Upper lobe of left lung (tissue), 6 donors: ENCODE measurements at regions not wholly inside any gene's neighbourhood (a gene's known extent, or its start where the extent isn't known, plus 50 kb on each side); places are given as distances from the start of the nearest gene placed in this dataset.
"Not testable (repeated sequence)": the region's sequence is repeated elsewhere in the genome, so short reads cannot be mapped to it uniquely, and the experiment has no call there.

Experiments
- ATAC-seq, 2 donors: fragments of 200-7000 bp; cut with Tn5 transposase; one replicate each; pipeline ENCODE4 v1.9.1; 2022; ENCODE audit warnings: mild to moderate bottlenecking in 2 of 2, moderate library complexity in 2 of 2; ENCODE audit not compliant: low FRiP score in 2 of 2
- DNase-seq, 2 donors: peaks; one replicate each; pipeline ENCODE4 v3.0.0-alpha.2; 2019 to 2020
- H3K27ac ChIP-seq, 4 donors: fragments of 200-600 bp; sonication (generic); one replicate each; pipeline ENCODE4 v1.5.1; 2016 to 2019
- H3K27me3 ChIP-seq, 4 donors: fragments of 200-600 bp; sonication (generic); one replicate each; pipeline ENCODE4 v1.5.1; 2017 to 2019
- H3K36me3 ChIP-seq, 4 donors: fragments of 200-600 bp; sonication (generic); one replicate each; pipeline ENCODE4 v1.5.1; 2016 to 2019
- H3K4me1 ChIP-seq, 4 donors: fragments of 200-600 bp; sonication (generic); one replicate each; pipeline ENCODE4 v1.5.1; 2018 to 2019
- H3K4me3 ChIP-seq, 4 donors: fragments of 200-600 bp; sonication (generic); one replicate each; pipeline ENCODE4 v1.5.1; 2017 to 2019; ENCODE audit warnings: mild to moderate bottlenecking in 2 of 4, moderate library complexity in 1 of 4
- H3K9me3 ChIP-seq, 4 donors: fragments of 200-600 bp; sonication (generic); one replicate each; pipeline ENCODE4 v1.5.1; 2018 to 2019
- EP300 ChIP-seq, 4 donors: sonication (generic); formaldehyde crosslinking; IDR thresholded peaks; one replicate each; pipeline ENCODE4 v1.5.1; 2017; ENCODE audit warnings: antibody characterized with exemption in 4 of 4, control low read depth in 2 of 4
- POLR2A ChIP-seq, 4 donors: fragments of 450-650 bp; IDR thresholded peaks; one replicate each; pipeline ENCODE4 v1.5.1; 2016 to 2017; ENCODE audit warnings: antibody characterized with exemption in 4 of 4, mild to moderate bottlenecking in 2 of 4
- POLR2AphosphoS5 ChIP-seq, 2 donors: sonication (generic); formaldehyde crosslinking; IDR thresholded peaks; one replicate each; pipeline ENCODE4 v1.5.1; 2017; ENCODE audit warnings: antibody characterized with exemption in 2 of 2
- WGBS, 2 donors: methylation state at CpG; one replicate each; pipeline ENCODE4 v1.1.5; 2017 to 2018; 5-methylcytosine and 5-hydroxymethylcytosine counted together
- TF ChIP-seq, protein P1 (sequence below), 6 experiments: fragments of 450-650 bp in 4 of 6; fragments of 200-600 bp in 2 of 6; sonication (generic) in 2 of 6; IDR thresholded peaks; one replicate each; pipeline ENCODE4 v1.5.1; 2016 to 2019; ENCODE audit warnings: antibody characterized with exemption in 6 of 6
- donor health status: DM: no; HTN: no; CAD: no; lungs with moderate emphysema.
- donor health status: DM: no; HTN: yes; CAD: no; lungs with severe emphysema.

DNA sequence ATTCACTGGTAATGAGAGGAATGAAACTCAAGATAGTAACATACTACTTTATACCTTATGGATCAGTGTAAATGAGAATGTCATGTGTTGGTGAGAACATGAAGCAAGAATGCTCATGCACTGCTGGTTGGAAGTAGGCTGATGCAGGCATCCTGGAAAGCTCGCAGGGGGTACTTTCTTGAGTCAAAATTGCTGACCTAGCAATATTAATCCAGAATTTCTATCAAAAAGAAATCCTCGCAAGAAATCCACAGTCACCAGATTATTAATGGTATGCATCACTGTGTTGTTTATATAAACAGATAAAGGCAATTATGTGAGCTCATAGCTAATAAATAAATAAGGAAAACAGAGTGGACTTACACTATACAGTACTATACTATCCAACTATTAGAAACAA, 713.7 kb upstream of the PKDCC start:
- TF ChIP-seq EP300 (IDR thresholded peaks at IDR 0.05) (no peak), POLR2AphosphoS5 (IDR thresholded peaks at IDR 0.05) (no peak), POLR2A (IDR thresholded peaks at IDR 0.05) (no peak)
- TF ChIP-seq, protein P1, sequence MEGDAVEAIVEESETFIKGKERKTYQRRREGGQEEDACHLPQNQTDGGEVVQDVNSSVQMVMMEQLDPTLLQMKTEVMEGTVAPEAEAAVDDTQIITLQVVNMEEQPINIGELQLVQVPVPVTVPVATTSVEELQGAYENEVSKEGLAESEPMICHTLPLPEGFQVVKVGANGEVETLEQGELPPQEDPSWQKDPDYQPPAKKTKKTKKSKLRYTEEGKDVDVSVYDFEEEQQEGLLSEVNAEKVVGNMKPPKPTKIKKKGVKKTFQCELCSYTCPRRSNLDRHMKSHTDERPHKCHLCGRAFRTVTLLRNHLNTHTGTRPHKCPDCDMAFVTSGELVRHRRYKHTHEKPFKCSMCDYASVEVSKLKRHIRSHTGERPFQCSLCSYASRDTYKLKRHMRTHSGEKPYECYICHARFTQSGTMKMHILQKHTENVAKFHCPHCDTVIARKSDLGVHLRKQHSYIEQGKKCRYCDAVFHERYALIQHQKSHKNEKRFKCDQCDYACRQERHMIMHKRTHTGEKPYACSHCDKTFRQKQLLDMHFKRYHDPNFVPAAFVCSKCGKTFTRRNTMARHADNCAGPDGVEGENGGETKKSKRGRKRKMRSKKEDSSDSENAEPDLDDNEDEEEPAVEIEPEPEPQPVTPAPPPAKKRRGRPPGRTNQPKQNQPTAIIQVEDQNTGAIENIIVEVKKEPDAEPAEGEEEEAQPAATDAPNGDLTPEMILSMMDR (IDR thresholded peaks at IDR 0.05) = no peak
- WGBS, 2 donors = 87 to 100% methylated on average over 2 of the region's 2 CpGs
- DNase-seq = no peak
- Histone ChIP-seq H3K9me3 (no peaks in the 10 kb centered on the region), H3K4me3 (no peak overlapping the region), H3K27me3 (no peaks in the 10 kb centered on the region), H3K4me1 (no peaks in the 10 kb centered on the region), H3K27ac (no peak overlapping the region), H3K36me3 (no peaks in the 10 kb centered on the region)
- no peak for ATAC-seq

DNA sequence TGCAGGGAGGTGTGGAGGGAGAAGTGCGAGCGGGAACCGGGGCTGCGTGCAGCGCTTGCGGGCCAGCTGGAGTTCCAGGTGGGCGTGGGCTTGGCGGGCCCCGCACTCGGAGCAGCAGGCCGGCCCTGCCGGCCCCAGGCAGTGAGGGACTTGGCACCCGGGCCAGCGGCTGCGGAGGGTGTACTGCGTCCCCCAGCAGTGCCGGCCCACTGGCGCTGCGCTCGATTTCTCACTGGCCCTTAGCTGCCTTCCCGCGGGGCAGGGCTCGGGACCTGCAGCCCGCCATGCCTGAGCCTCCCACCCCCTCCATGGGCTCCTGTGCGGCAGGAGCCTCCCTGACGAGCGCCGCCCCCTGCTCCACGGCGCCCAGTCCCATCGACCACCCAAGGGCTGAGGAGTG, 712.2 kb upstream of the PKDCC start:
- H3K27ac ChIP-seq, ATAC-seq, H3K36me3 ChIP-seq, H3K9me3 ChIP-seq, H3K4me1 ChIP-seq, H3K27me3 ChIP-seq, H3K4me3 ChIP-seq: not testable (repeated sequence)
- peak in 1 of 2 donors; percentile 68 for DNase-seq
- 98% methylated on average over 30 of the region's 31 CpGs; no CpG with 5 or more reads in 1 of the 2 donors for WGBS, 2 donors

DNA sequence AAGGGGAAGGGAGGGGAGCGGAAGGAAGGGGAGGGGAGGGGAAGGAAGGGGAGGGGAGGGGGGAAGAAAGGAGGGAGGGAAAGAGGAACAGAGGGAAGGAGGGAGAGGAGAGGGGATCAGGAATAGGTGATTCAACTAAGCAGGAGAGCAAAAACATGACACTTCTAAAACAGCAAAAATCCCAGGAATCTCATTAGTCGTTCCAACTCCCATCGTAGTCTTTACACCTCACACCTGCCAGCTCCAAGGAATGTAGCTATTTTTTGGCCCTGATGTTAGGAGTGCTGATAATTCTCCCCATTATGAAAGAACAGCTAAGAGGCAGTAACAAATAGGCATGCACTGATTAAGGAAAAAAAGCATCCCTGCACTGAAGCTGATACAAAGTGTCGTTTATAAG, 709.9 kb upstream of the PKDCC start:
- H3K27me3 ChIP-seq = no peaks in the 10 kb centered on the region
- H3K27ac ChIP-seq = no peak overlapping the region
- DNase-seq = no peak
- no peak overlapping the region for H3K4me3 ChIP-seq
- no peaks in the 10 kb centered on the region for H3K9me3 ChIP-seq
- 49 to 65% methylated on average over 4 of the region's 4 CpGs for WGBS, 2 donors
- H3K36me3 ChIP-seq = no peaks in the 10 kb centered on the region
- ATAC-seq = no peak
- TF ChIP-seq, protein P1 (IDR thresholded peaks at IDR 0.05) = no peak
- no peak for TF ChIP-seq POLR2AphosphoS5 (IDR thresholded peaks at IDR 0.05)
- no peak for TF ChIP-seq EP300 (IDR thresholded peaks at IDR 0.05)
- TF ChIP-seq POLR2A (IDR thresholded peaks at IDR 0.05) = no peak
- no peaks in the 10 kb centered on the region for H3K4me1 ChIP-seq

DNA sequence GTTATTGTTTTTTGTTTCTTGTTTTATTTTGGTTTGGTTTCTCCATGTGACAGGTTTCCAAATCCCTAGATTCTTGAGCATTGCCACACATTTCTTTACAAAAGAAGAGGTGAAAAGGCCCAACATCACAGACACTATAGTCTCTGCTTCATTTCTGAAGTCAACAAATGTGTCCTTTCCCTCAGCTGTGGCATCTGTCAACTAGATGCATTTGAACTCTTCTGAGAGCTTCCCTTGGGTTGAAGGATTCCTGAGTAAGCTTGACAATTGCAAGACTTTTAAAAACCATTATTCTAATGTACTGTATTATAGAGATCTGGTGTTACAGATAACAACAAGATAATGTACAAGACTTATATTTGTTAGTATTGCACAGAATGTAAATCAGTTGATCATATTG, 703.3 kb upstream of the PKDCC start:
- Histone ChIP-seq H3K4me1 (no peaks in the 10 kb centered on the region), H3K9me3 (no peaks in the 10 kb centered on the region), H3K27ac (no peak overlapping the region), H3K36me3 (no peaks in the 10 kb centered on the region), H3K4me3 (no peak overlapping the region), H3K27me3 (no peaks in the 10 kb centered on the region)
- no peak for ATAC-seq
- TF ChIP-seq EP300 (IDR thresholded peaks at IDR 0.05) (no peak), POLR2AphosphoS5 (IDR thresholded peaks at IDR 0.05) (no peak), POLR2A (IDR thresholded peaks at IDR 0.05) (no peak)
- TF ChIP-seq, protein P1 (IDR thresholded peaks at IDR 0.05) = no peak
- DNase-seq = no peak

DNA sequence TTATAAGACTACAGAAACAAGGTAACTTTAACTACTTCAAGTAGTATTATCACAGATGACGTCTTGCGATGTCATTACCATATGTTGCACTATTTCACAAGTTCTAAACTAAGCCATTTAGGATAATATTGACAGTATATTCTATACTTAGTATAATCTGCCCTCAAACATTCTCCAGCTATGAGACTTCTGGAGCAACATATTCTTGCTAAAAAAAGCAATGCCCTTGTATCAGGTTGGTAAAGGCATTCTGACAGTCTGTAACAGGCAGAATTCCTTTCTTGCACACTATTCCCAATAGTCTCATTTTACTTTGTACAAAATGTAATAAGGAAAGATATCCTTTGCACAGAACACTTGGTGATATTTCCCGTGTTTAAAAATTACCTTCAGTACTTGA, 694.8 kb upstream of the PKDCC start:
- Histone ChIP-seq H3K36me3 (no peaks in the 10 kb centered on the region), H3K4me3 (no peak overlapping the region), H3K27ac (no peak overlapping the region), H3K4me1 (no peaks in the 10 kb centered on the region), H3K9me3 (no peaks in the 10 kb centered on the region), H3K27me3 (no peaks in the 10 kb centered on the region)
- WGBS, 2 donors = 88% methylated on average over 3 of the region's 3 CpGs
- no peak for ATAC-seq
- DNase-seq = no peak
- TF ChIP-seq, protein P1 (IDR thresholded peaks at IDR 0.05) = no peak
- TF ChIP-seq EP300 (IDR thresholded peaks at IDR 0.05) (no peak), POLR2AphosphoS5 (IDR thresholded peaks at IDR 0.05) (no peak), POLR2A (IDR thresholded peaks at IDR 0.05) (no peak)
